RWPE1 (cell line): ENCODE measurements at regions not wholly inside any gene's neighbourhood (a gene's known extent, or its start where the extent isn't known, plus 50 kb on each side); places are given as distances from the start of the nearest gene placed in this dataset.

Experiments used
- CTCF ChIA-PET: fragments of 350-600 bp; sonication (Branson Sonifier 250); formaldehyde crosslinking; extraction: SDS; loops from one replicate; lab custom pipeline; 2021; lab: Yijun Ruan, JAX
- POLR2A ChIA-PET: fragments of 400-600 bp; formaldehyde crosslinking; extraction: SDS; loops from one replicate; lab custom pipeline; 2020; ENCODE audit warnings: antibody characterized with exemption; ENCODE audit not compliant: low non-redundant PET; lab: Yijun Ruan, JAX
- DNase-seq: peaks from one replicate; pipeline ENCODE4 v3.0.0; 2012; ENCODE audit warnings: low spot score
- H3K27ac ChIP-seq: fragments of 450-650 bp; 2 replicates; pipeline ENCODE4 v1.5.1; 2017
- CTCF ChIP-seq: fragments of 450-650 bp; conservative IDR thresholded peaks from 2 replicates; pipeline ENCODE4 v1.5.1; 2017; ENCODE audit warnings: low read depth, mild to moderate bottlenecking

GRCh38 chr21:15229390-15229789, 164.6 kb upstream of the NRIP1 start:
- ChIA-PET POLR2A (no interaction called here), CTCF (interaction anchor here (1.2 kb wide), 1 partner anchor 253 kb away, joined by 3 read pairs; no protein-coding TSS in a partner anchor)
- H3K27ac ChIP-seq: no peak overlapping the region
- DNase-seq: no peak
- no peak for TF ChIP-seq CTCF

GRCh38 chr21:15233611-15234010, 168.8 kb upstream of the NRIP1 start:
- no peak for DNase-seq
- TF ChIP-seq CTCF: no peak
- ChIA-PET CTCF (no interaction called here), POLR2A (no interaction called here)
- H3K27ac ChIP-seq: no peak overlapping the region

- ChIA-PET CTCF (no interaction called here), POLR2A (no interaction called here)
- no peak for DNase-seq
- no peak overlapping the region for H3K27ac ChIP-seq
- TF ChIP-seq CTCF: no peak
Measured at GRCh38 chr21:15236111-15236510, 171.3 kb upstream of the NRIP1 start.

- ChIA-PET CTCF (interaction anchor here (0.5 kb wide), 1 partner anchor 723 kb away, joined by 3 read pairs; no protein-coding TSS in a partner anchor), POLR2A (no interaction called here)
- no peak overlapping the region for H3K27ac ChIP-seq
- DNase-seq: no peak
- TF ChIP-seq CTCF: no peak
Measured at GRCh38 chr21:15240848-15241247, 176.0 kb upstream of the NRIP1 start.

GRCh38 chr21:15241997-15242736, 177.4 kb upstream of the NRIP1 start:
- no peak for DNase-seq
- ChIA-PET CTCF (interaction anchor here (0.7 kb wide), 1 partner anchor 180 kb away, joined by 4 read pairs; no protein-coding TSS in a partner anchor), POLR2A (no interaction called here)
- H3K27ac ChIP-seq: no peak overlapping the region
- no peak for TF ChIP-seq CTCF

- no peak for DNase-seq
- CTCF ChIA-PET: no interaction called here
- no peak for TF ChIP-seq CTCF
- POLR2A ChIA-PET: no interaction called here
- H3K27ac ChIP-seq: no peak overlapping the region
Measured at GRCh38 chr21:15242906-15243305, 178.1 kb upstream of the NRIP1 start.
